Panc1 (cell line): ENCODE measurements at regions not wholly inside any gene's neighbourhood (a gene's known extent, or its start where the extent isn't known, plus 50 kb on each side); places are given as distances from the start of the nearest gene placed in this dataset.

Experiments
- ATAC-seq: fragments of 200-7000 bp; cut with Tn5 transposase; 2 replicates; pipeline ENCODE4 v1.9.1; 2020; ENCODE audit warnings: mild to moderate bottlenecking, moderate library complexity
- BruUV-seq: library from RNA; stranded (reverse); fragments of 400-500 nt; replicated peaks from 2 replicates; lab custom pipeline; 2021; lab: Mats Ljungman, UMichigan
- CTCF ChIA-PET: fragments of 300-600 bp; sonication (Branson Sonifier 250); formaldehyde crosslinking; loops from one replicate; lab custom pipeline; 2022; ENCODE audit warnings: antibody characterized with exemption; lab: Charles Lee
- POLR2A ChIA-PET: fragments of 300-600 bp; sonication (Branson Sonifier 250); formaldehyde crosslinking; loops from one replicate; lab custom pipeline; 2022; ENCODE audit warnings: antibody characterized with exemption; lab: Charles Lee
- DNase-seq: peaks from one replicate; pipeline ENCODE4 v3.0.0-alpha.2; 2010; ENCODE audit warnings: low read depth, low spot score
- H3K27ac ChIP-seq: 2 replicates; pipeline ENCODE4 v1.5.1; 2011; ENCODE audit warnings: mild to moderate bottlenecking, low read length, inconsistent platforms
- H3K27me3 ChIP-seq: fragments of 200-500 bp; sonication (Bioruptor generic); 2 replicates; pipeline ENCODE4 v1.6.0; 2014; ENCODE audit warnings: low read length, inconsistent platforms; ENCODE audit not compliant: control insufficient read depth, insufficient read depth
- H3K36me3 ChIP-seq: fragments of 200-500 bp; sonication (Bioruptor generic); 2 replicates; pipeline ENCODE4 v1.5.1; 2014; ENCODE audit warnings: inconsistent platforms, mild to moderate bottlenecking, low read length, moderate library complexity; ENCODE audit not compliant: control insufficient read depth, insufficient read depth
- H3K4me1 ChIP-seq: 2 replicates; pipeline ENCODE4 v1.5.1; 2011; ENCODE audit warnings: inconsistent platforms, mild to moderate bottlenecking, low read length, moderate library complexity; ENCODE audit not compliant: control insufficient read depth, insufficient read depth
- H3K4me3 ChIP-seq, 2 experiments: 2 replicates each; pipeline ENCODE4 v1.5.1; 2011 to 2012; ENCODE audit warnings: low read depth in 2 of 2, low read length in 2 of 2, mild to moderate bottlenecking in 2 of 2, inconsistent platforms in 1 of 2, moderate library complexity in 1 of 2
- H3K9me3 ChIP-seq: fragments of 200-500 bp; sonication (Bioruptor generic); 2 replicates; pipeline ENCODE4 v1.5.1; 2014; ENCODE audit warnings: low read depth, mild to moderate bottlenecking, inconsistent platforms, low read length, moderate library complexity; ENCODE audit not compliant: control insufficient read depth, insufficient read depth
- CTCF ChIP-seq: fragments of 450-650 bp; IDR thresholded peaks from 2 replicates; pipeline ENCODE4 v1.5.1; 2017; ENCODE audit warnings: mild to moderate bottlenecking
- POLR2AphosphoS5 ChIP-seq: IDR thresholded peaks from 2 replicates; pipeline ENCODE4 v1.6.1; 2012; ENCODE audit warnings: mild to moderate bottlenecking, low read depth, low read length, moderate library complexity
- REST ChIP-seq, 2 experiments: IDR thresholded peaks; 2 replicates each; pipeline ENCODE4 v1.6.1; 2011 to 2012; ENCODE audit warnings: low read depth in 2 of 2, control low read depth in 1 of 2, low read length in 1 of 2, mild to moderate bottlenecking in 1 of 2, moderate library complexity in 1 of 2; ENCODE audit not compliant: insufficient read depth in 1 of 2
- SIN3A ChIP-seq: IDR thresholded peaks from 2 replicates; pipeline ENCODE4 v1.6.1; 2012; ENCODE audit warnings: low read depth, mild to moderate bottlenecking, low read length, moderate library complexity, borderline replicate concordance; ENCODE audit not compliant: insufficient read depth
- TCF7L2 ChIP-seq: IDR thresholded peaks from 2 replicates; pipeline ENCODE4 v1.6.1; 2011; ENCODE audit warnings: mild to moderate bottlenecking, low read depth, low read length, inconsistent platforms
- in situ Hi-C: cut with HindIII; loops from 2 replicates; pipeline ENCODE4 v1.10.0; 2016; ENCODE audit warnings: low sequenced_read_pairs, low pct_unique_long_range_greater_than_20kb
- intact Hi-C: fragments of 100-400 bp; cut with micrococcal nuclease; formaldehyde crosslinking; loops from one replicate; pipeline ENCODE4 v1.10.0; 2022; ENCODE audit not compliant: unreplicated experiment

- POLR2A ChIA-PET = no interaction called here
- in situ Hi-C loops = no loop called here
- no peaks in the 10 kb centered on the region for H3K9me3 ChIP-seq
- no peak overlapping the region for H3K27ac ChIP-seq
- no TSS peak for BruUV-seq
- no peaks in the 10 kb centered on the region for H3K36me3 ChIP-seq
- TF ChIP-seq CTCF = no peak
- TF ChIP-seq SIN3A = no peak
- no peak for TF ChIP-seq POLR2AphosphoS5
- no peak for TF ChIP-seq REST (IDR thresholded peaks at IDR 0.05; ENCODE audit: insufficient read depth in 1 of 2, low read depth in 2 of 2, low read length in 1 of 2)
- TF ChIP-seq TCF7L2 = no peak
- ATAC-seq (no peak), DNase-seq (no peak)
- H3K4me1 ChIP-seq = no peaks in the 10 kb centered on the region
- no peak overlapping the region for H3K4me3 ChIP-seq
- intact Hi-C loops = no loop called here
- CTCF ChIA-PET = no interaction called here
- no peaks in the 10 kb centered on the region; the same call in 1 of the 2 replicates for H3K27me3 ChIP-seq
These were observed 418.8 kb upstream of the SMIM21 start for GRCh38 chr18:75846321-75846720.

- in situ Hi-C loops = no loop called here
- Histone ChIP-seq H3K4me3 (no peak overlapping the region), H3K4me1 (no peaks in the 10 kb centered on the region), H3K27ac (no peak overlapping the region), H3K9me3 (no peaks in the 10 kb centered on the region), H3K27me3 (no peaks in the 10 kb centered on the region; the same call in 1 of the 2 replicates), H3K36me3 (no peaks in the 10 kb centered on the region)
- ChIA-PET CTCF (no interaction called here), POLR2A (no interaction called here)
- no peak for TF ChIP-seq TCF7L2
- TF ChIP-seq POLR2AphosphoS5 = no peak
- TF ChIP-seq CTCF = no peak
- TF ChIP-seq SIN3A = no peak
- TF ChIP-seq REST (IDR thresholded peaks at IDR 0.05; ENCODE audit: insufficient read depth in 1 of 2, low read depth in 2 of 2, low read length in 1 of 2) = no peak
- BruUV-seq = no TSS peak
- no peak for ATAC-seq
- no peak for DNase-seq
- intact Hi-C loops = no loop called here
These were observed 417.9 kb upstream of the SMIM21 start for GRCh38 chr18:75845413-75845812.
